ENCODE measurements at regions not wholly inside any gene's neighbourhood (a gene's known extent, or its start where the extent isn't known, plus 50 kb on each side); places are given as distances from the start of the nearest gene placed in this dataset.

DNA sequence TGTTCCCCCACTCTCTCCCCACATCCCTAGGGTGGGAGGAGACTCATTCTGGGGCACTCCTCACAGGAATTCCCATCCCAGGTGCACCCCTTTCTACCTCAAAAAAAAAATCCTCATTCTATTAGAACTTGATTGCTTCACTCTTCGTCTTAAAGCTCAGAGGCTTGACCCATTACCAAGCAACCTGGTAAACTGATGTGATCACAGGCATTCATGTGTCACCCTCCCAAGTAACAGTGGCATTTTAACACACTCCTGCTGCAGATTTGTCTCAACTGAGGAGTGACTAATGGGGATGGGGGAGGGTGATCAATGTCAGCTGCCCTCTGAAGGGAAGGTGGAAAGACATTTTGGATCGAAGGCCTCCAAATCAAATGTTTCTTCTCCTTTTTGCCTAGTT is 78.1 kb upstream of the PTHLH start:
- no peak overlapping the region for H3K4me3 ChIP-seq (ENCODE audit: low read depth, low read length)
- DNase-seq (ENCODE audit: low read depth): no peak
- TF ChIP-seq CTCF (IDR thresholded peaks at IDR 0.05; ENCODE audit: control insufficient read depth, extremely low read depth, insufficient read depth): no peak

- no peak for TF ChIP-seq CTCF (IDR thresholded peaks at IDR 0.05; ENCODE audit: control insufficient read depth, extremely low read depth, insufficient read depth)
- DNase-seq (ENCODE audit: low read depth): no peak
- H3K4me3 ChIP-seq (ENCODE audit: low read depth, low read length): no peak overlapping the region
Observed at GRCh38 chr12:28051516-28052354, 79.2 kb upstream of the PTHLH start.

DNA sequence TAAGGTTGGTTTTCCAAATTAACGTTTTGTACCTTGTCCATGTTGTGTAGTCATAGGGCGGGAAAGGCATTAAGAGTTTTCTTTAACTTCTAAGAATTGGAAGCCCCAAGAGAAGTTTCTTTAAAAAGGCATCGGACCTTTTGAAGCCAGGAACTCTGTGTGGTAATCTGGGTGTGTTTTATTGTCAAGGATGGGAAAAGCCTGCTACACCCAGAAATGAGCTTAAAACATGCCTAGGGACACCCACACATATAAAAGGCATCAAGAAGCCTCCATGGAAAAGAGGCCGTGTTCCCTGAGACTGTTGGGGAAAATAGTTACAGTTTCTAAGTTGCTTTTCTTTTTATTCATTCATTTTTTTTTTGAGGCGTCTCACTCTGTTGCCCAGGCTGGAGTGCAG is 81.0 kb upstream of the PTHLH start:
- no peak for DNase-seq (ENCODE audit: low read depth)
- no peak overlapping the region for H3K4me3 ChIP-seq (ENCODE audit: low read depth, low read length)
- TF ChIP-seq CTCF (IDR thresholded peaks at IDR 0.05; ENCODE audit: control insufficient read depth, extremely low read depth, insufficient read depth): no peak

GRCh38 chr12:28054583-28054982 is 82.0 kb upstream of the PTHLH start:
- no peak for TF ChIP-seq CTCF (IDR thresholded peaks at IDR 0.05; ENCODE audit: control insufficient read depth, extremely low read depth, insufficient read depth)
- no peak for DNase-seq (ENCODE audit: low read depth)
- no peak overlapping the region for H3K4me3 ChIP-seq (ENCODE audit: low read depth, low read length)

- no peak for DNase-seq (ENCODE audit: low read depth)
- no peak overlapping the region for H3K4me3 ChIP-seq (ENCODE audit: low read depth, low read length)
- TF ChIP-seq CTCF (IDR thresholded peaks at IDR 0.05; ENCODE audit: control insufficient read depth, extremely low read depth, insufficient read depth): no peak
Observed at GRCh38 chr12:28057856-28058615, 85.5 kb upstream of the PTHLH start.

DNA sequence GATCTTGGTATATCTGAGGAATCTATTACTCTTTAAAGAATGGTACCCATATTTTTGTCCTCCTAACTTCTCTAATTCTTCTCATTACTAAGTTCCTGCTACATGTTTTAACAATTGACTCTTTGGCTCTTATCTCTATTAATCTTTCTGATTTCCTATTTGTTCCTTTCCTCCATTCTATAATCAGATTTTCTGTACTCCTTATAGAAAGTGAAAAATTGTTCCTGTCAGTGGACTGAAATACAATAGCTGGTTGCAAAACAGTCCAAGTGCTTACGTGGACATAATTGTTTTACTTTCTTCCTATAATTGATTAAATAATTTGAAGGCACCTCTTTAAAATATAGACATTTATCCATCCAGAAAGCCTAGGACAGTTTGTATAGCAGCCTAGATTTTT is 86.7 kb upstream of the PTHLH start:
- DNase-seq (ENCODE audit: low read depth): no peak
- no peak for TF ChIP-seq CTCF (IDR thresholded peaks at IDR 0.05; ENCODE audit: control insufficient read depth, extremely low read depth, insufficient read depth)
- no peak overlapping the region for H3K4me3 ChIP-seq (ENCODE audit: low read depth, low read length)
